ENCODE measurements at regions not wholly inside any gene's neighbourhood (a gene's known extent, or its start where the extent isn't known, plus 50 kb on each side); places are given as distances from the start of the nearest gene placed in this dataset.

DNA sequence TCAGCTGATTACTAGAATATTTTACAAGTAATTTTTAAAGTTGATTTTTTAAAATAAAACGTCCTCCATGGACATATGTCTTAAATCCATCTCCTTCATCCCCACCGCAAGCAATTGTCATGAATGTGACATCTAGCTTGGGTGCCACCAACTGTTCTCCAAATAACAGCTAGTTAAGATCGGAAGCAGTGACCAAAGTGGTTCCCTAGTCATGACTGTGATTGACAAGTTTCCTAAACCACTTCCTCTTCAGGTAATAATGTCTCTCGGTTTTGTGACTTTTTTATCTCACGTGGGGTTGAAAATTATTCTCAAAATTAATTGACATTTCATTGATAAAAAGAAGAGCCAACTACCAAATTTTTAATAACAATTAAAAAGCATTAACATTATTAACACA lies 135.3 kb upstream of the MIR17HG start:
- Histone ChIP-seq H3K36me3 (no peaks in the 10 kb centered on the region), H3K27me3 (no peaks in the 10 kb centered on the region), H3K27ac (no peak overlapping the region), H3K4me1 (no peaks in the 10 kb centered on the region), H3K4me3 (replicated peaks in 1 of 3) (no peak overlapping the region), H3K9me3 (no peaks in the 10 kb centered on the region)
- 56 to 62% methylated on average over 5 of the region's 5 CpGs for WGBS, 2 donors
- no peak for DNase-seq
- TF ChIP-seq POLR2A (IDR thresholded peaks at IDR 0.05) (no peak), CTCF (IDR thresholded peaks at IDR 0.05) (no peak)
- intact Hi-C loops (cut with DNase I) = no loop called here

- TF ChIP-seq POLR2A (IDR thresholded peaks at IDR 0.05) (no peak), CTCF (IDR thresholded peaks at IDR 0.05) (no peak)
- Histone ChIP-seq H3K9me3 (no peaks in the 10 kb centered on the region), H3K27ac (no peak overlapping the region), H3K4me3 (replicated peaks in 1 of 3) (no peak overlapping the region), H3K27me3 (no peaks in the 10 kb centered on the region), H3K4me1 (no peaks in the 10 kb centered on the region), H3K36me3 (no peaks in the 10 kb centered on the region)
- DNase-seq = no peak
- intact Hi-C loops (cut with DNase I) = no loop called here
- WGBS, 2 donors = 59 to 61% methylated on average over 2 of the region's 2 CpGs
These were observed 133.5 kb upstream of the MIR17HG start for GRCh38 chr13:91214031-91214430.

GRCh38 chr13:91216928-91217700 lies 130.4 kb upstream of the MIR17HG start:
- Histone ChIP-seq H3K27ac (no peak overlapping the region), H3K4me3 (replicated peaks in 1 of 3) (no peak overlapping the region), H3K36me3 (no peaks in the 10 kb centered on the region), H3K27me3 (no peaks in the 10 kb centered on the region), H3K4me1 (no peaks in the 10 kb centered on the region), H3K9me3 (no peaks in the 10 kb centered on the region)
- WGBS, 2 donors = 49 to 55% methylated on average over 12 of the region's 12 CpGs
- no peak for DNase-seq
- intact Hi-C loops (cut with DNase I) = no loop called here
- TF ChIP-seq POLR2A (IDR thresholded peaks at IDR 0.05) (no peak), CTCF (IDR thresholded peaks at IDR 0.05) (no peak)

GRCh38 chr13:91219201-91219600 lies 128.3 kb upstream of the MIR17HG start:
- 94 to 95% methylated on average over 1 of the region's 1 CpG for WGBS, 2 donors
- Histone ChIP-seq H3K27ac (no peak overlapping the region), H3K36me3 (no peaks in the 10 kb centered on the region), H3K27me3 (no peaks in the 10 kb centered on the region), H3K4me1 (no peaks in the 10 kb centered on the region), H3K9me3 (no peaks in the 10 kb centered on the region), H3K4me3 (replicated peaks in 1 of 3) (no peak overlapping the region)
- TF ChIP-seq POLR2A (IDR thresholded peaks at IDR 0.05) = no peak
- no peak for TF ChIP-seq CTCF (IDR thresholded peaks at IDR 0.05)
- intact Hi-C loops (cut with DNase I) = no loop called here
- no peak for DNase-seq

- TF ChIP-seq CTCF (IDR thresholded peaks at IDR 0.05) (no peak), POLR2A (IDR thresholded peaks at IDR 0.05) (no peak)
- no peak for DNase-seq
- no peaks in the 10 kb centered on the region for H3K9me3 ChIP-seq
- H3K4me3 ChIP-seq (replicated peaks in 1 of 3) = no peak overlapping the region
- H3K27ac ChIP-seq = no peak overlapping the region
- intact Hi-C loops (cut with DNase I) = no loop called here
- H3K27me3 ChIP-seq = no peaks in the 10 kb centered on the region
- no peaks in the 10 kb centered on the region for H3K36me3 ChIP-seq
- no peaks in the 10 kb centered on the region for H3K4me1 ChIP-seq
- 73 to 77% methylated on average over 1 of the region's 1 CpG for WGBS, 2 donors
These were observed 126.6 kb upstream of the MIR17HG start for GRCh38 chr13:91220872-91221271.

Measured in thyroid gland (tissue), 4 donors.